Activated CD4-positive, alpha-beta T cell treated with anti-CD3 and anti-CD28 coated beads for 48 hours (primary cell): ENCODE measurements at regions not wholly inside any gene's neighbourhood (a gene's known extent, or its start where the extent isn't known, plus 50 kb on each side); places are given as distances from the start of the nearest gene placed in this dataset.

ENCODE experiments used
- DNase-seq: peaks from one replicate; pipeline ENCODE4 v3.0.0-alpha.2; 2020

GRCh38 chr20:21936261-21936660 is 230.8 kb downstream of the PAX1 start:
- no peak for DNase-seq

GRCh38 chr20:21933526-21933925 is 228.1 kb downstream of the PAX1 start:
- no peak for DNase-seq

GRCh38 chr20:21921251-21921650 is 215.8 kb downstream of the PAX1 start:
- DNase-seq, result no peak

GRCh38 chr20:21920211-21920610 is 214.7 kb downstream of the PAX1 start:
- no peak for DNase-seq

GRCh38 chr20:21918398-21918797 is 212.9 kb downstream of the PAX1 start:
- DNase-seq, result no peak

DNA sequence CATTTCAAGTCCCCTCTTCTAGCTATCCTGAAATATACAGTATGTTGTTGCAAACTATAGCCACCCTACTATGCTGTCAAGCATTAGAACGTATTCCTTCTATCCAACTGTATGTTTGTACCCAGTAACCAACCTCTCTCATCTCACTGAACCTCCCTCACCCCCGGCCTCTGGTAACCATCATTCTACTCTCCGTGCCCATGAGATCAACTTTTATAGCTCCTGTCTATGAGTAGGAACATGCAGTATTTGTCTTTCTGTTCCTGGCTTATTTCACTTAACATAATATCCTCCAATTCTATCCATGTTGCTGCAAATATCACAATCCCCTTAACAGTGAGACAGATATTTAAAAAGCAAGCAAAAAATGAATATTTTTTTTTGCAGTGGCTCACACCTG is 196.9 kb downstream of the PAX1 start:
- no peak for DNase-seq

DNA sequence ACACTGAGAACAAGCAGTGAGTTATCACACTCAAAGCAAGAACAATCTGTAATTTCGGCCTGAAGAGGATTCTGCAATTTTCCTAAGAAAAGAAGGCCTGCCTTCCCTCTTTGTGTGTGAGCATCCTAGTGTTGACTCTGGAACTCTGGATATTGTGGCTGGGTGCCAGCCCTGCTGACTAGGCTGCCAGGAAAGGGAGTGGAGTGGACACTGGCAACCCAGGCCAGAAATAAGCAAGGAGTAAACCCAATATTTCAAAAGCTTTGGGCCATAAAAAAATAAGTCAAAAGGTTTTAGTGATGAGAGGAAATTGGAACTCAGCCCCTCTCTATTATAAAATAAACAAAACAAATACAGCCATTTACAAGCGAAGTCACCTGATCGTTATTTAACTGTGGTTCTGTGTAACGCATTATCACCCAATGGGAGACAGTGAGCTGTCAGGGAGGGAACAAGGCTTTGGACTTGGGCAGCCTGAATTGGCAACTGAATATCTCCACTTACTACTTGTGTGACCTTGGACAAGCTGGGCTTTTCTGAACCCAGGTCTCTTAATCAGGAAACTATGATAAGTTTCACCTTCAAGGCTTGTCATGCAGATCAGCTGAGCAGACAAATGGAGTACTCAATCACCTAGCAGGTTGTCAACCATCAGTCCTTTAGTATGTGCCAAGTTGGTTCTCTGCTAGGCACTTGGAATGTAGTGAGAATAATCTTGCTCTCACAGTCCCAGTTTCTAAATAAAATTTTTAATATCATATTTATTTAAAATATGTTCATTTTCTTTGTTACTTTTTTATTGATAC is 196.2 kb downstream of the PAX1 start:
- DNase-seq, result no peak

DNA sequence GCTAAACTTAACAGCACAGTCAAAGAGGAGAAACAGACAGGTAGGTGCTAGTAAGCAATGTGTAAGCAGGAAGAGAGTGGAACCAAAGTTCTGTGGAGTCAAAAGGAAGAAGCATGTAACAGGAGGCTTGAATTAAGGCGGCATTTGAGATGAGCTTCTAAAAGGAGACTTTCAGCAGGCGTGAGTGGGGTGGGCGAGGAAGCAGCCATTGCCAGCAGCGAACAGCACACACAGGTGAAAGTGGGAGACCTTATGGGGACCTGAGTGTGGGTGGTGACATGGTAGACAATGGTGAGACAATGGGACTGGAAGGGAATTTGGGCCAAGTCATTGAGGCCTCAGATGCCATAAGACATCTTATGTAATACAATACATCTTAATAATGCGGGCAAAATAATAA is 195.0 kb downstream of the PAX1 start:
- DNase-seq, result no peak

DNA sequence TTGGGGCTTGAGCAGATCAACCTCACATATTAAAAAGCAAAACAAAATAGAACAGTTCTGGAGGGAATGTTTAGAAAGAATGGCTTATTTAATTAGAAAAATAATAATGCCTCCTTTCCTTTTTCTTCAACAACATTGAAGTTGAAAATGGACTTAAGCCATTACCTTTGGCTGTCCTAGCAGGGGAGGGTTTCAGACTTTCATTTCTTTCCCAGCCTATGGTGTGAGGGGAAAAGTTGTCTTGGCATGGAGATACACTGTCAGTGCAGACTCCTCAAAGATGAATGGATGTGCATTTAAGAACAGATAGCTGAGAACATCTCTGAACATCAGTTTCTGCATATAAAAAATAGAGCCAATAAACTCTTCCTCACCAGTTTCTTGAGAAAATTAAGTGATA is 169.5 kb downstream of the PAX1 start:
- no peak for DNase-seq

- no peak for DNase-seq
Measured at GRCh38 chr20:21874127-21874526, 168.7 kb downstream of the PAX1 start.

- DNase-seq, result no peak
Measured at GRCh38 chr20:21873291-21873690, 167.8 kb downstream of the PAX1 start.

DNA sequence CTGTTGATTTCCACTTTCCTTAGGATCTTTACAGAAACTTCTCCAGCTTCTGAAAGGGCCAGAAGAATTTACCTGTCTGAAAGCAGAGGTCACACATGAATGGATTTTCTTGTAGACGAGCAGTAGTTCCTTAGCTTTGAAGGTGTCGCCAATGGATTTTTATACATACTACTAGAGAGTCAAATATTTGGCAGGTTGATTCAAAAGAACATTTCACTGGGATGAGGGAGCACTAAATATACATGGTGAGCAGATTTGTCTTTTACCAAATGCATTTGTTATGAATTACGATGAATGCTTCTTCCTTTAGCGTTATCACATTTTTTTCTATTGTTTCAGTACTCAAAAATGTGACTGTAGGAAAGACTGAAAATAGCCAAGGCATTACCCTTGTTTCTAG is 162.3 kb downstream of the PAX1 start:
- no peak for DNase-seq

DNA sequence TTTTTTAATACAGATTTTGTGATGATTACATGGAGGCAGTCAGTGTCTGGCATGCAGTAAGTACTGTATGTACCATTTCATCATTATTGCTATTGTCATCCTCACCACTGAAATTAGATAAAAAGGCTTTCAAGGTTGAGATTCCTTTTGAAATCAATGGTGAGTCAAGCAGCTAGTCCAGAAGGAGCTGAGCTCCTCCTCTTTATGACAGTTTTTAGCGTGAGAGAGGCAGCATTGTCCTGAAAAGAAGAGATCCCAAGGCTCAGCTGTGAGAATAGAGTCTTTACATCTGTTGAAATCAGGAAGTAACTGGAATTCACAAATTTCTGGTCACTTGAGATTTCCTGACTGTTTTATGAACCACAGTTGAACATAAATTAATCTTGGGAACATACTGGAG is 161.9 kb downstream of the PAX1 start:
- DNase-seq, result no peak

- DNase-seq, result no peak
Measured at GRCh38 chr20:21862956-21863355, 157.5 kb downstream of the PAX1 start.

DNA sequence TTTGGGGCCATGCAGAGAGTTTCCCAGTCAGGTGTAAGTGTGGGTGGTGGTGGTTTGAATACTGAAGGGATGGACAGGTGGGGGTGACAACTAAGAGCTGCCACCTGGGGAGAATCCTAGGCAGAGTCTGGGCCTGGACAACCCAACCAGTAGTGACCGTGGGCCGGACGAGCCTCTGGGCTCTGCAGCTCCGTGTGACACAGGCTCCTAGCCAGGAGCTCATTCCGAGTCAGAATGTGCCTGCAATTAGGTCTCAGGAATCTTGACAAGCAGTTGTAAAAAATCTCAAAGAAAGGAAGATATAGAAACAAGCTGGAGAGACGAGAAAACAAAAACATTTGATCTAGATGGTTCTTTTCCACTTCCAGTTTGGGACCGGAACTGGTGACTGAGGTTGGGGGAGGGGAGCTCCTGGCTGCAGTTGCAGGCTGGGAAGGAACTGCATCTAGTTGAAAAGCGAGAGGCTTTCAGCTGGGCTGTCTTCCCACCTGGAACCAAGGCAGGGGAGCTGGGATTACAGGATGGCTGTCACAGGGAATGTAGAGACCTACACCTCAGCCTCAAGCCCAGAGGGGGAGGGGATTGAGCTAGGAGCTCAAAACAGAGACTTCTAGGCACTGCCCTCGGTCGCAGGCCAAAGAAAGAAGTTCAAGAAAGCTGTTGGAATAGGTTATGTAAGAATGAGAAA is 156.9 kb downstream of the PAX1 start:
- no peak for DNase-seq

GRCh38 chr20:21840991-21841390 is 135.5 kb downstream of the PAX1 start:
- DNase-seq, result no peak

DNA sequence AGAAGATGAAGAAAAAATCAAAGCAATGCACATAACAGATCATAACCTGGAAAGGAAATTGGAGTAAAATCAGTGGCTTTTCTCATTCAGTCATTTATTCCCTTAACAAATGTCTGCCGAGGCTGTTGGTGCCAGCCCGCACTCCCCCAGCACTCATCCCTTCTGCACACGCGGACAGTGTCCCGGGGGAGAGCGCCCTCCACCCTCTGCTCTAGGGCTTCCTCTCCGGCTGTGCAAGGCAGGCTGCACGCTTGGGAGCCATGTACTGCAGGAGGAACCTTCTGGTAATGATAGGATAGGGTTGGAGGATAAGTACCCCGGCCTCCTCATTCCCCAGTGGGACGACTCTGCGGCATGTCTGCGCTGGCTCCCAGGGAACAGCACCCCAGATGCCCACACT is 134.5 kb downstream of the PAX1 start:
- DNase-seq, result no peak

GRCh38 chr20:21836346-21836745 is 130.9 kb downstream of the PAX1 start:
- DNase-seq, result no peak

GRCh38 chr20:21835042-21835441 is 129.6 kb downstream of the PAX1 start:
- DNase-seq, result no peak

- no peak for DNase-seq
Measured at GRCh38 chr20:21832442-21833385, 127.2 kb downstream of the PAX1 start.

DNA sequence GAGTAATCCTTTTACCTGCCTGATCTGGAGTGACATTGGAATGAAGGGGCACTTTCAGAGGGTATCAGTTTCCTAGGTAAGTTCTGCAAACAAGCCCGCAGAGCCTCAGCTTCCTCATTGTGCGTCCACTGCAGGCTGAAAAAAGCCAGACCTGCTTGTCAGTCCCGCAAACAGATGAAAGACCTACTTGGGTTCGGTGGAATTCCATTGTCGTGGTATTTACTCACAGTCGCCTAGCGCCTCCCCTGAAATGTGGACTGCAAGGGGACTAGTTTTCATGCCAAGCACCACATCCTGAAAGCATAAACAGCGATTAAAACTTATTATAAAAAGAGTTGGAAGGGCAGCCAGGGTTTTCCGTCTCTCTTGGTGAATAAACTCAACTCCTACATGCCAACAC is 121.5 kb downstream of the PAX1 start:
- DNase-seq, result no peak

GRCh38 chr20:21821358-21821757 is 115.9 kb downstream of the PAX1 start:
- no peak for DNase-seq

DNA sequence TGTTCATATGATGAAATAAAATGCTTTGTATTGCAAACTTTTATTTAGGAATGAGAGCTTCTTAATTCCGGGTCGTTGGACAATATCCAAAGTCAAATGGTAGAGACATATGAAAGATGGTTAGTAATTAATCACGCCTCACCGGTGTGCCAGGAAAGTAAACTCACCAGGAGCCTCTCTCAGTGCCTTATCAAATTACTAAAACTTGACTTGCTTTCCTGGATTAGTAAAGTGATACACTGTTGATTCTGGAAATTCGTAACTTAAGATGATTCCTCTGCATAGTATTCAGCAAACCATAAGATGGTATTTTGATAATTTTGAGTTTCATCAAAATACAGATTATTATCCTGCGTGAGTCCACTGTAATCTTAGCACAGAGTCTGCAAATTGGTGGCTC is 115.2 kb downstream of the PAX1 start:
- no peak for DNase-seq

DNA sequence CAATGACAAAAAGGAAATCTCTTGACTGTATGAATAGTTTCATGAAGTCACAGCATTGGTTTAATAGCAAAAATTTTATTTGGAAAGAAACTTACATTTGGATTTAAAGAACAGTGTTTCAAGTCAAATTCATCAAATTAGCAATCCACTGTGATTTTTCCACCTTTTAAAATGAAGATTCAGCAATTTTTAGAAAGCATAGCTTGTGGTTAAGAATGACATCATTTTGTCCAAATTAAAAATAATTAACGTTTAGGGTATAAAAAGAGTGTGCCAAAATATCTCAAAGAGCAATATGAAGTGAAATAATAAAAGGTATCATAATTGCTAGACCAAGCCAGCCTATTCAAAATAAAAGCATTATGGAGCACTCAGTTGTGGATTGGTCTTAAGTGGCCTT is 114.6 kb downstream of the PAX1 start:
- DNase-seq, result no peak
